Tibial nerve (tissue), 4 donors: ENCODE measurements at regions not wholly inside any gene's neighbourhood (a gene's known extent, or its start where the extent isn't known, plus 50 kb on each side); places are given as distances from the start of the nearest gene placed in this dataset.

Experiments used
- EP300 ChIP-seq, 2 donors: sonication (generic); formaldehyde crosslinking; IDR thresholded peaks; one replicate each; pipeline ENCODE4 v1.6.1; 2017; ENCODE audit warnings: antibody characterized with exemption in 2 of 2, mild to moderate bottlenecking in 1 of 2
- TF ChIP-seq, protein P1 (sequence below), 5 experiments: fragments of 200-600 bp in 3 of 5; fragments of 450-650 bp in 2 of 5; sonication (generic) in 3 of 5; IDR thresholded peaks; one replicate each; pipeline ENCODE4 v1.5.1; 2016 to 2019; ENCODE audit warnings: antibody characterized with exemption in 5 of 5, mild to moderate bottlenecking in 3 of 5, moderate library complexity in 2 of 5

DNA sequence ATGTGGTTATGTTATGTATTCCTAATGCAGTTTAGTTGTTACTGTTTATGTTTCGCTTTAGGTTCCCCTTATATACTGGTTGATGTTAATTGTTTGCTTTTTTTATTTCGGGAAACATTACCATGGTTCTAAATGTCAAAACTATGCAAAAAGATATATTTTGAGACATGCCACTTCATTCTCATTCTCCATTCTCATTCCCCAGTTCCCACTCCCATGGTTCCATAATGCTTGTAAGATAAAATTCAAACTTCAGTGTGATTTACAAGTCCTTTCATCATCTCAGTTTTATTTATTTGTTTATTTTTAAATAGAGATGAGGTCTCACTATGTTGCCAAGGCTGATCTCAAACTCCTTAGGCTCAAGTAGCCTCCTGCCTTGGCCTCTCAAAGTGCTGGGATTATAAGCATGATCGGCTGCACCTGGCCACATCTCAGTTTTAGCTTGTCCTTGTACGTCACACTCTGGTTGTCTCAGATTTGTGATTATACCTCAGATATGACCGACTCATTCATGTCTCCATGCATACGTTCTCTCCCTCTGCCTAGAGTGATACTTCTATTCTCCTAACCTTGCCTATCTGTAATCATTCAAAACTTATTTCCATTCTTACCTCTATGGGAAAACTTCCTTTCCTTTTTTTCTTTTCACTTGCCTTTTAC is 407.8 kb upstream of the RGS6 start:
- TF ChIP-seq, protein P1, sequence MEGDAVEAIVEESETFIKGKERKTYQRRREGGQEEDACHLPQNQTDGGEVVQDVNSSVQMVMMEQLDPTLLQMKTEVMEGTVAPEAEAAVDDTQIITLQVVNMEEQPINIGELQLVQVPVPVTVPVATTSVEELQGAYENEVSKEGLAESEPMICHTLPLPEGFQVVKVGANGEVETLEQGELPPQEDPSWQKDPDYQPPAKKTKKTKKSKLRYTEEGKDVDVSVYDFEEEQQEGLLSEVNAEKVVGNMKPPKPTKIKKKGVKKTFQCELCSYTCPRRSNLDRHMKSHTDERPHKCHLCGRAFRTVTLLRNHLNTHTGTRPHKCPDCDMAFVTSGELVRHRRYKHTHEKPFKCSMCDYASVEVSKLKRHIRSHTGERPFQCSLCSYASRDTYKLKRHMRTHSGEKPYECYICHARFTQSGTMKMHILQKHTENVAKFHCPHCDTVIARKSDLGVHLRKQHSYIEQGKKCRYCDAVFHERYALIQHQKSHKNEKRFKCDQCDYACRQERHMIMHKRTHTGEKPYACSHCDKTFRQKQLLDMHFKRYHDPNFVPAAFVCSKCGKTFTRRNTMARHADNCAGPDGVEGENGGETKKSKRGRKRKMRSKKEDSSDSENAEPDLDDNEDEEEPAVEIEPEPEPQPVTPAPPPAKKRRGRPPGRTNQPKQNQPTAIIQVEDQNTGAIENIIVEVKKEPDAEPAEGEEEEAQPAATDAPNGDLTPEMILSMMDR (IDR thresholded peaks at IDR 0.05), result no peak
- TF ChIP-seq EP300 (IDR thresholded peaks at IDR 0.05), result no peak
